Activated CD4-positive, alpha-beta memory T cell treated with anti-CD3 and anti-CD28 coated beads for 36 hours (primary cell): ENCODE measurements at regions not wholly inside any gene's neighbourhood (a gene's known extent, or its start where the extent isn't known, plus 50 kb on each side); places are given as distances from the start of the nearest gene placed in this dataset.
"Not testable (repeated sequence)": the region's sequence is repeated elsewhere in the genome, so short reads cannot be mapped to it uniquely, and the experiment has no call there.

ENCODE experiments used
- CTCF ChIA-PET: fragments of 350-600 bp; sonication (Branson Sonifier 250); formaldehyde crosslinking; loops from one replicate; lab custom pipeline; 2021; ENCODE audit warnings: antibody characterized with exemption, inconsistent platforms; lab: Charles Lee
- POLR2A ChIA-PET: fragments of 350-600 bp; sonication (Branson Sonifier 250); formaldehyde crosslinking; loops from one replicate; lab custom pipeline; 2021; ENCODE audit warnings: antibody characterized with exemption; lab: Charles Lee
- DNase-seq: peaks from one replicate; pipeline ENCODE4 v3.0.0-alpha.2; 2020
- H3K27ac Mint-ChIP-seq: one replicate; pipeline ENCODE4 v1.8.0; 2021; ENCODE audit warnings: mixed read lengths
- H3K27me3 Mint-ChIP-seq: one replicate; pipeline ENCODE4 v1.8.0; 2021; ENCODE audit warnings: mixed read lengths
- H3K36me3 Mint-ChIP-seq: one replicate; pipeline ENCODE4 v1.8.0; 2021; ENCODE audit warnings: mixed read lengths
- H3K4me1 Mint-ChIP-seq: one replicate; pipeline ENCODE4 v1.8.0; 2021; ENCODE audit warnings: low read depth, mixed read lengths
- H3K4me3 Mint-ChIP-seq: one replicate; pipeline ENCODE4 v1.8.0; 2021; ENCODE audit warnings: mild to moderate bottlenecking, mixed read lengths
- H3K9me3 Mint-ChIP-seq: one replicate; pipeline ENCODE4 v1.8.0; 2021; ENCODE audit warnings: mixed read lengths
- intact Hi-C: fragments of 100-400 bp; cut with micrococcal nuclease; formaldehyde crosslinking; loops from one replicate; pipeline ENCODE4 v1.15.1; 2023

- H3K9me3 Mint-ChIP-seq = peaks cover 26% of the 10 kb centered on the region
- H3K4me3 Mint-ChIP-seq, POLR2A ChIA-PET, DNase-seq, H3K27ac Mint-ChIP-seq, H3K27me3 Mint-ChIP-seq, CTCF ChIA-PET, H3K36me3 Mint-ChIP-seq, H3K4me1 Mint-ChIP-seq, intact Hi-C loops: not testable (repeated sequence)
Observed at GRCh38 chr13:82459575-82459974, 1422.7 kb downstream of the SLITRK1 start.

DNA sequence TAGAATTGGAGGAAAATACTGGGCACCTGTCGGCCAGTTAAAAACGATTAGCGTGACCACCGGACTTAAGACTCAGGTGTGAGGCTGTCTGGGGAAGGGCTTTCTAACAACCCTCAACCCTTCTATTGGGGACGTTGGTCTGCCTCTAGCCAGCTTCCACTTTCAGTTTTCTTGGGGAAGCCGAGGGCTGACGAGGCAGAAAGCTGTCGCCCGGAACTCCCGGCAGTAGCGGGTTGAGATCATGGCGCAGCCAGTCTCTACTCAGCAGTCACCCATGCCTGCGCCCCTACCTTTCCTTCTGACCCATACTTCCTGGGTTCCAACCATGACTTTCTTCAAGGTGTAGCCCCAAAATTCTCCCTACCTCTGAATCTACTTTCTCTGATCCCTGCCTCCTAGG lies 1424.1 kb downstream of the SLITRK1 start:
- Mint-ChIP-seq H3K4me1 (no peaks in the 10 kb centered on the region), H3K9me3 (peaks cover 30% of the 10 kb centered on the region), H3K27me3 (no peaks in the 10 kb centered on the region), H3K36me3 (no peaks in the 10 kb centered on the region), H3K27ac (no peak overlapping the region), H3K4me3 (no peak overlapping the region)
- CTCF ChIA-PET = no interaction called here
- no peak for DNase-seq
- POLR2A ChIA-PET = no interaction called here
- intact Hi-C loops = no loop called here

DNA sequence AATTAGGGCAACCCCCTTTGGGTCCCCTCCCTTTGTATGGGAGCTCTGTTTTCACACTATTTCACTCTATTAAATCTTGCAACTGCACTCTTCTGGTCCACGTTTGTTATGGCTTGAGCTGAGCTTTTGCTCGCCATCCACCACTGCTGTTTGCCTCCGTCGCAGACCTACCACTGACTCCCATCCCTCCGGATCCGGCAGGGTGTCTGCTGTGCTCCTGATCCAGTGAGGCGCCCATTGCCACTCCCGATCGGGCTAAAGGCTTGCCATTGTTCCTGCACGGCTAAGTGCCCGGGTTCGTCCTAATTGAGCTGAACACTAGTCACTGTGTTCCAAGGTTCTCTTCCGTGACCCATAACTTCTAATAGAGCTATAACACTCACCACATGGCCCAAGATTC lies 1424.7 kb downstream of the SLITRK1 start:
- POLR2A ChIA-PET, H3K4me1 Mint-ChIP-seq, CTCF ChIA-PET, DNase-seq, H3K27ac Mint-ChIP-seq, intact Hi-C loops, H3K4me3 Mint-ChIP-seq, H3K27me3 Mint-ChIP-seq, H3K36me3 Mint-ChIP-seq: not testable (repeated sequence)
- peaks cover 29% of the 10 kb centered on the region for H3K9me3 Mint-ChIP-seq

DNA sequence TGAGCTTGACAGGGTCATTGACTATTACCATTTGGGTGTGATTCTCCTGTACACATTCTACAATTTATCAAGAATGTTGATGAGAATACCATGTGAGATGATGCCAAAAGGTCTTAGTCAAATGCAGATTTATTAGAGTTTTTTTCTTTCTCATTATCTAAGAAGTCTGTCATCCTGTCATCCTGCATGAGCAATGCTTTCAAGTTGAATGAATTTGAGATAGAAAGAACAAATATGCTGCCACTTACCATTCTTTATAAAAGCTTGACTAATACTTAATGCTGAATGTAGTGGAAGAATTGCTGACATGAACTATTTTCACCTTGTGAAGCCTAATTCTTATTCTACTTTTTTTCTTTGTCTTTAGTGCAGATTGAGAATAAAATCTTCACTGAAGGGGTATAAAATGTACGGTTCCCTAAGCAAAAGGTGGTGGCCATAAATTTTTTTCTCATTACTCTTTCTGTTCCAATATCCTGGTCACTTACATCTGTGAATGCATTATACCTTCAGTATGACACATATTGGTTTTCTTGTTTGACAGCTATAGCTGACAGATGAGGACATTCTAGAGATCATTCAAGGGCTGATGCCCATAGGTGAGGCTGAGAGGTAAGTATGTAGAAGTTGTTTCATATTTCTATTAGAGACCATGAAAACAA lies 1434.7 kb downstream of the SLITRK1 start:
- Mint-ChIP-seq H3K9me3 (peaks cover 6% of the 10 kb centered on the region), H3K27ac (no peak overlapping the region), H3K4me1 (no peaks in the 10 kb centered on the region), H3K36me3 (no peaks in the 10 kb centered on the region), H3K27me3 (no peaks in the 10 kb centered on the region), H3K4me3 (no peak overlapping the region)
- no peak for DNase-seq
- ChIA-PET POLR2A (no interaction called here), CTCF (no interaction called here)
- intact Hi-C loops = no loop called here

DNA sequence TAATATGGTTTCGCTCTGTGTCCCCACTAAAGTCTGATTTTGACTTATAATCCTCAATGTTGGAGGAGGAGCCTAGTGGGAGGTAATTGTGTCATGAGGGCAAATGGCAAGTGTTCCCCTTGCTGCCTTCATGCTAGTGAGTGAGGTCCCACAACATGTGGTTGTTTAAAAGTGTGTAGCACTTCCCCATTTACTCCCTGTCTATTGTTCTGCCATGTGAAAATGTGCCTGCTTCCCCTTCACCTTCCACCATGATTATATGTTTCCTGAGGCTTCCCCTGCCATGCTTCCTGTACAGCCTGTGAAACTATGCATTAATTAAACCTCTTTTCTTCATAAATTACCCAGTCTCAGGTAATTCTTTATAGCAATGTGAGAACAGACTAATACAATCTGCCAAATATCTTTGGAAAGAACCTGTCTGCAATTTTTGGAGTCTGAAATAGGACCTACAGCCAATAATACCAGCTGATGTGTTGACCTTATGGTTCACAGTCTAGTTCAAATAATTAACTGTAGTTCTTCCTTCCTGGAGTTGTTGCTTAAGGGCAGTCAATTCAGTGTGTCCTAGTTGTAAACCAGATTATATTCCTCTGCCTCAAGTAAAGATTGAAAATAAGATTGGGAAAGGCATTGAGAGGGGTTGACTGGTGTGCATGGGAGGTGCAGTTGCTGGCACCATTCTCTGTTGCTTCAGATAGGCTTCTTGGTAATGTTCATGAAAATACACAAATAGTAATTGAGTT lies 1442.9 kb downstream of the SLITRK1 start:
- Mint-ChIP-seq H3K9me3 (peaks cover 8% of the 10 kb centered on the region), H3K36me3 (no peaks in the 10 kb centered on the region), H3K4me1 (no peaks in the 10 kb centered on the region), H3K27me3 (no peaks in the 10 kb centered on the region), H3K4me3 (no peak overlapping the region), H3K27ac (no peak overlapping the region)
- ChIA-PET POLR2A (no interaction called here), CTCF (interaction anchor here (0.7 kb wide), 1 partner anchor 51 kb away, joined by 3 read pairs; no protein-coding TSS in a partner anchor)
- intact Hi-C loops = no loop called here
- DNase-seq = no peak

DNA sequence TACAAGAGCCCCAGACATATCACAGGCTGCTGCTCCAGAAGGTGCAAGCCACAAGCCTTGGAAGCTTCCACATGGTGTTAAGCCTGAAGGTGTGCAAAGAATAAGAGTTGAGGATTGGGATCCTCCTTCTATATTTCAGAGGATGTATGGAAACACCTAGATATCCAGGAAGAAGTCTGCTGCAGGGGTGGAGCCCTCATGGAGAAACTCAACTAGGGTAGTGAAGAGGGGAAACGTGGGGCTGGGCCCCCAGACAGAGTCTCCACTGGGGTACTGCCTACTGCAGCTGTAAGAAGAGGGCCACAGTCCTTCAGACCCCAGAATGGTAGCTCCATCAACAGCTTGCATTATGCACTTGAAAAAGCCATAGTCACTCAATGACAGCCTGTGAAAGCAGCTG lies 1444.0 kb downstream of the SLITRK1 start:
- CTCF ChIA-PET = no interaction called here
- no peaks in the 10 kb centered on the region for H3K27me3 Mint-ChIP-seq
- H3K9me3 Mint-ChIP-seq = peaks cover 8% of the 10 kb centered on the region
- H3K27ac Mint-ChIP-seq = no peak overlapping the region
- DNase-seq = no peak
- no peaks in the 10 kb centered on the region for H3K36me3 Mint-ChIP-seq
- no peak overlapping the region for H3K4me3 Mint-ChIP-seq
- intact Hi-C loops = no loop called here
- POLR2A ChIA-PET = no interaction called here
- H3K4me1 Mint-ChIP-seq = no peaks in the 10 kb centered on the region

DNA sequence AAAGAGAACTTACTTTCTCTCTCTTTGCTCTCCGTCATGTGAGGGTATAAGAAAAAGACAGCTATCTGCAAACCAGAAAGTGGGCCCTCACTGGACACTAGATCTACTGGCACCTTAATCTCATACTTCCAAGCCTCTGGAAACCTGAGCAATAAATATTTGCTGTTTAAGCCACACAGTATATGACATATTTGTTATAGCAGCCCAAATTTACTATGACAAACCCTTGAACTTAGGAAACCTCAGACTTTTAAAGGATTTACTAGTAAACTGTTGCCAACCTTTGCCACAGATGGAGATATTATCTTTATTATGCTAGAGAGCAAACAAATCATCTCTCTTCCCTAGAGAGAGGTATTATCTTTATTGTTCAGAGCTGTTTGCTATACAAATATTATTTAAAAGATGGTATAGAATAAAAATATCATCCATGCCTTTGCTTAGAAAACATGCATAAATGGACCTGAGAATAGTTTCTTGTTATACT lies 1446.1 kb downstream of the SLITRK1 start:
- H3K27me3 Mint-ChIP-seq = no peaks in the 10 kb centered on the region
- CTCF ChIA-PET = no interaction called here
- no peaks in the 10 kb centered on the region for H3K4me1 Mint-ChIP-seq
- no peaks in the 10 kb centered on the region for H3K36me3 Mint-ChIP-seq
- peaks cover 8% of the 10 kb centered on the region for H3K9me3 Mint-ChIP-seq
- no peak overlapping the region for H3K27ac Mint-ChIP-seq
- DNase-seq = no peak
- intact Hi-C loops = no loop called here
- H3K4me3 Mint-ChIP-seq = no peak overlapping the region
- POLR2A ChIA-PET = no interaction called here

GRCh38 chr13:82432949-82433348 lies 1449.3 kb downstream of the SLITRK1 start:
- CTCF ChIA-PET = no interaction called here
- no peak overlapping the region for H3K27ac Mint-ChIP-seq

GRCh38 chr13:82412749-82413148 lies 1469.5 kb downstream of the SLITRK1 start:
- Mint-ChIP-seq H3K4me3 (no peak overlapping the region), H3K36me3 (no peaks in the 10 kb centered on the region), H3K4me1 (no peaks in the 10 kb centered on the region), H3K9me3 (peaks cover 4% of the 10 kb centered on the region), H3K27me3 (no peaks in the 10 kb centered on the region), H3K27ac (no peak overlapping the region)
- ChIA-PET CTCF (no interaction called here), POLR2A (no interaction called here)
- DNase-seq = no peak
- intact Hi-C loops = no loop called here

More at GRCh38 chr13:82432949-82433348, 1449.3 kb downstream of the SLITRK1 start:
- Mint-ChIP-seq H3K4me1 (no peaks in the 10 kb centered on the region), H3K27me3 (no peaks in the 10 kb centered on the region), H3K36me3 (no peaks in the 10 kb centered on the region), H3K9me3 (no peaks in the 10 kb centered on the region), H3K4me3 (no peak overlapping the region)
- intact Hi-C loops = no loop called here
- POLR2A ChIA-PET = no interaction called here
- DNase-seq = no peak

DNA sequence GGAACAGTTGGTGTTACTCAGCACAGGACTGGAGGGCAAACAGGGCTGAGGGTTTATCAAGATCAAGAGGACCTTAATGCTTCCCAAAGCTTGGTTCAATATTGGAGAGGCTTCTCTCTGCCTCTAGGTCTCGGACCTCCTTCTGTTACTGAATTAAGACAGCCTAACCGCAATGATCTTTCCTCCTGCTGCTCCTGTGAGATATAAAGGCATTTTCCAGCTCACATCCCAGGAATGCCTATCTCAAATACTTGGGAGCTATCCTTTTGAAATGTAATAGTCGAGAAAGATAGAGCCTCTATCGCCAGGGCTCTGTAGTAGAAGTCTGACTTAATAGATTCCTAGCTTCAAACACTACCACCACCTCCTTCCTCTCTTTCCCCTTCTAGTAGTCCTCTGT lies 1475.0 kb downstream of the SLITRK1 start:
- no peak for DNase-seq
- intact Hi-C loops = no loop called here
- Mint-ChIP-seq H3K27me3 (no peaks in the 10 kb centered on the region), H3K4me1 (no peaks in the 10 kb centered on the region), H3K4me3 (no peak overlapping the region), H3K27ac (no peak overlapping the region), H3K9me3 (peaks cover 13% of the 10 kb centered on the region), H3K36me3 (no peaks in the 10 kb centered on the region)
- POLR2A ChIA-PET = no interaction called here
- CTCF ChIA-PET = interaction anchor here (0.6 kb wide), 1 partner anchor 581 kb away, joined by 3 read pairs; no protein-coding TSS in a partner anchor

GRCh38 chr13:82374719-82375118 lies 1507.6 kb downstream of the SLITRK1 start:
- Mint-ChIP-seq H3K4me3 (no peak overlapping the region), H3K36me3 (no peaks in the 10 kb centered on the region), H3K27me3 (no peaks in the 10 kb centered on the region), H3K4me1 (no peaks in the 10 kb centered on the region), H3K27ac (no peak overlapping the region), H3K9me3 (peaks cover 13% of the 10 kb centered on the region)
- no peak for DNase-seq
- ChIA-PET CTCF (no interaction called here), POLR2A (no interaction called here)
- intact Hi-C loops = no loop called here

DNA sequence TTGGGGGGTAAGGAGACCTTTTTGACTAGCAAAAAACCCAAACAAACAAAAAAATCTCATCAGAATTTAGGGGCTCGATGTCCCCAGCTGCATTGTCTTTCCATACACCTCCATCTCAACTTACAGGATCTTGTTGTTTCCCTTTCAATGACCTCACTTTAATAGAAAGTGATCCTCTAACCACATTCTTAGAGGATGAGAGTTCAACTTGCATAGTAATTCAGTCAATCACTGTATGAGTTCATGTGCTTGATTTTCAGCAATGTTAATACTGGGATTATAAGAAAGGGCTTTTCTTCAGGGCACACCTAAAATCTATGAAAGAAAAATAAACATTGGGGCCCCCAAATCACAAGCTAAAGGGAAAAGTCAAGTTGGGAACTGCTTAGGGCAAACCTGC lies 1512.0 kb downstream of the SLITRK1 start:
- POLR2A ChIA-PET = no interaction called here
- CTCF ChIA-PET = no interaction called here
- Mint-ChIP-seq H3K9me3 (peaks cover 8% of the 10 kb centered on the region), H3K36me3 (no peaks in the 10 kb centered on the region), H3K27ac (no peak overlapping the region), H3K27me3 (no peaks in the 10 kb centered on the region), H3K4me1 (no peaks in the 10 kb centered on the region), H3K4me3 (no peak overlapping the region)
- intact Hi-C loops = no loop called here
- no peak for DNase-seq

GRCh38 chr13:82364525-82364924 lies 1517.7 kb downstream of the SLITRK1 start:
- ChIA-PET POLR2A (no interaction called here), CTCF (no interaction called here)
- peaks cover under 1% of the 10 kb centered on the region for H3K9me3 Mint-ChIP-seq

More at GRCh38 chr13:82364525-82364924, 1517.7 kb downstream of the SLITRK1 start:
- intact Hi-C loops = no loop called here
- no peaks in the 10 kb centered on the region for H3K27me3 Mint-ChIP-seq
- no peak overlapping the region for H3K4me3 Mint-ChIP-seq
- H3K4me1 Mint-ChIP-seq = no peaks in the 10 kb centered on the region
- H3K27ac Mint-ChIP-seq = no peak overlapping the region
- DNase-seq = no peak
- no peaks in the 10 kb centered on the region for H3K36me3 Mint-ChIP-seq
